BE2C (cell line): ENCODE measurements at regions not wholly inside any gene's neighbourhood (a gene's known extent, or its start where the extent isn't known, plus 50 kb on each side); places are given as distances from the start of the nearest gene placed in this dataset.

ENCODE experiments used
- DNase-seq: peaks from one replicate; pipeline ENCODE4 v3.0.0-alpha.2; 2020
- H3K27me3 ChIP-seq: fragments of 250-450 bp; sonication (Bioruptor Pico); 2 replicates; pipeline ENCODE4 v1.5.1; 2020; ENCODE audit warnings: mild to moderate bottlenecking
- H3K36me3 ChIP-seq: fragments of 250-450 bp; sonication (Bioruptor Pico); 2 replicates; pipeline ENCODE4 v1.5.1; 2020; ENCODE audit warnings: mild to moderate bottlenecking
- H3K4me1 ChIP-seq: fragments of 250-450 bp; sonication (Bioruptor Pico); 2 replicates; pipeline ENCODE4 v1.5.1; 2020
- H3K4me3 ChIP-seq: 2 replicates; pipeline ENCODE4 v1.5.1; 2011; ENCODE audit warnings: low read depth, low read length
- H3K9me3 ChIP-seq: fragments of 250-450 bp; sonication (Bioruptor Pico); 2 replicates; pipeline ENCODE4 v1.5.1; 2020
- CTCF ChIP-seq: IDR thresholded peaks from 2 replicates; pipeline ENCODE4 v1.5.1; 2012; ENCODE audit warnings: mild to moderate bottlenecking, low read depth, low read length

- H3K4me3 ChIP-seq = no peak overlapping the region
- no peak for DNase-seq
- peaks cover 9% of the 10 kb centered on the region for H3K4me1 ChIP-seq
- no peaks in the 10 kb centered on the region for H3K27me3 ChIP-seq
- no peaks in the 10 kb centered on the region for H3K36me3 ChIP-seq
- H3K9me3 ChIP-seq = no peaks in the 10 kb centered on the region
- TF ChIP-seq CTCF = no peak
These were observed 727.8 kb upstream of the LCORL start for GRCh38 chr4:18749391-18749790.

- no peak for TF ChIP-seq CTCF
- Histone ChIP-seq H3K36me3 (no peaks in the 10 kb centered on the region), H3K9me3 (no peaks in the 10 kb centered on the region), H3K4me1 (no peaks in the 10 kb centered on the region; the same call in 1 of the 2 replicates), H3K4me3 (no peak overlapping the region), H3K27me3 (no peaks in the 10 kb centered on the region)
- no peak for DNase-seq
These were observed 715.0 kb upstream of the LCORL start for GRCh38 chr4:18736551-18736950.

GRCh38 chr4:18735740-18736268 is 714.2 kb upstream of the LCORL start:
- Histone ChIP-seq H3K9me3 (no peaks in the 10 kb centered on the region), H3K36me3 (no peaks in the 10 kb centered on the region), H3K27me3 (no peaks in the 10 kb centered on the region), H3K4me1 (no peaks in the 10 kb centered on the region; the same call in 1 of the 2 replicates), H3K4me3 (no peak overlapping the region)
- no peak for DNase-seq
- TF ChIP-seq CTCF = no peak

- Histone ChIP-seq H3K27me3 (no peaks in the 10 kb centered on the region), H3K36me3 (no peaks in the 10 kb centered on the region), H3K4me1 (no peaks in the 10 kb centered on the region; the same call in 1 of the 2 replicates), H3K4me3 (no peak overlapping the region), H3K9me3 (no peaks in the 10 kb centered on the region)
- TF ChIP-seq CTCF = no peak
- peak; percentile 19 for DNase-seq
These were observed 712.9 kb upstream of the LCORL start for GRCh38 chr4:18734405-18734804.

- no peaks in the 10 kb centered on the region for H3K36me3 ChIP-seq
- no peaks in the 10 kb centered on the region for H3K27me3 ChIP-seq
- H3K4me1 ChIP-seq = no peaks in the 10 kb centered on the region; the same call in 1 of the 2 replicates
- no peak for TF ChIP-seq CTCF
- no peak overlapping the region for H3K4me3 ChIP-seq
- DNase-seq = no peak
- no peaks in the 10 kb centered on the region for H3K9me3 ChIP-seq
These were observed 712.4 kb upstream of the LCORL start for GRCh38 chr4:18733961-18734360.

GRCh38 chr4:18722748-18723191 is 701.2 kb upstream of the LCORL start:
- no peak for TF ChIP-seq CTCF
- no peaks in the 10 kb centered on the region; the same call in 1 of the 2 replicates for H3K27me3 ChIP-seq
- no peaks in the 10 kb centered on the region for H3K9me3 ChIP-seq
- no peak overlapping the region for H3K4me3 ChIP-seq
- no peak for DNase-seq
- H3K4me1 ChIP-seq = no peaks in the 10 kb centered on the region
- H3K36me3 ChIP-seq = no peaks in the 10 kb centered on the region
